Testis (tissue), 2 donors: ENCODE measurements at regions not wholly inside any gene's neighbourhood (a gene's known extent, or its start where the extent isn't known, plus 50 kb on each side); places are given as distances from the start of the nearest gene placed in this dataset.

Experiments used
- DNase-seq: peaks from one replicate; pipeline ENCODE4 v3.0.0-alpha.2; 2019
- H3K27ac ChIP-seq, 2 donors: fragments of 200-600 bp; sonication (generic); one replicate each; pipeline ENCODE4 v1.5.1; 2019
- H3K27me3 ChIP-seq: fragments of 200-600 bp; sonication (generic); one replicate; pipeline ENCODE4 v1.5.1; 2019
- H3K36me3 ChIP-seq: fragments of 200-600 bp; sonication (generic); one replicate; pipeline ENCODE4 v1.5.1; 2017; ENCODE audit warnings: low read depth; ENCODE audit errors: missing control alignments
- H3K4me1 ChIP-seq: fragments of 200-600 bp; sonication (generic); one replicate; pipeline ENCODE4 v1.5.1; 2019
- H3K4me3 ChIP-seq, 2 donors: fragments of 200-600 bp; sonication (generic); one replicate each; pipeline ENCODE4 v1.5.1; 2017 to 2019
- H3K9me3 ChIP-seq: fragments of 200-600 bp; sonication (generic); one replicate; pipeline ENCODE4 v1.5.1; 2017
- CTCF ChIP-seq, 3 experiments: fragments of 450-650 bp in 2 of 3; fragments of 200-600 bp in 1 of 3; sonication (generic) in 1 of 3; IDR thresholded peaks; one replicate each; pipeline ENCODE4 v1.5.1; 2016 to 2019; ENCODE audit warnings: antibody characterized with exemption in 3 of 3, mild to moderate bottlenecking in 2 of 3, moderate library complexity in 1 of 3
- POLR2A ChIP-seq: fragments of 450-650 bp; IDR thresholded peaks from one replicate; pipeline ENCODE4 v1.6.1; 2017; ENCODE audit warnings: antibody characterized with exemption, mild to moderate bottlenecking, moderate library complexity
- WGBS, 2 donors: methylation state at CpG; one replicate each; pipeline ENCODE4 v1.1.5; 2018; 5-methylcytosine and 5-hydroxymethylcytosine counted together
- intact Hi-C: fragments of 100-400 bp; cut with DNase I; formaldehyde crosslinking; loops from one replicate; pipeline ENCODE4 v1.15.1; 2023; ENCODE audit warnings: low total_unique reads

- Histone ChIP-seq H3K27ac (no peak overlapping the region), H3K27me3 (no peaks in the 10 kb centered on the region), H3K36me3 (no peaks in the 10 kb centered on the region), H3K9me3 (no peaks in the 10 kb centered on the region), H3K4me1 (no peaks in the 10 kb centered on the region), H3K4me3 (no peak overlapping the region)
- TF ChIP-seq CTCF (IDR thresholded peaks at IDR 0.05), result no peak
- no peak for TF ChIP-seq POLR2A
- 53 to 73% methylated on average over 7 of the region's 7 CpGs for WGBS, 2 donors
- no peak for DNase-seq
- intact Hi-C loops, result no loop called here
These were observed 57.4 kb upstream of the RANBP6 start for GRCh38 chr9:6072865-6073264.

- Histone ChIP-seq H3K27ac (no peak overlapping the region), H3K9me3 (no peaks in the 10 kb centered on the region)
These were observed 57.0 kb upstream of the RANBP6 start for GRCh38 chr9:6072453-6072852.

GRCh38 chr9:6068983-6069382 is 53.6 kb upstream of the RANBP6 start:
- intact Hi-C loops, result no loop called here
- no peaks in the 10 kb centered on the region for H3K9me3 ChIP-seq
- no peak overlapping the region for H3K27ac ChIP-seq
- H3K36me3 ChIP-seq, result no peaks in the 10 kb centered on the region
- no peaks in the 10 kb centered on the region for H3K27me3 ChIP-seq
- no peaks in the 10 kb centered on the region for H3K4me1 ChIP-seq
- H3K4me3 ChIP-seq, result no peak overlapping the region
- no peak for TF ChIP-seq POLR2A
- DNase-seq, result no peak

More at GRCh38 chr9:6072453-6072852, 57.0 kb upstream of the RANBP6 start:
- H3K27me3 ChIP-seq, result no peaks in the 10 kb centered on the region
- H3K4me3 ChIP-seq, result no peak overlapping the region
- no peaks in the 10 kb centered on the region for H3K36me3 ChIP-seq
- no peak for DNase-seq
- TF ChIP-seq CTCF (IDR thresholded peaks at IDR 0.05), result no peak
- no peak for TF ChIP-seq POLR2A
- intact Hi-C loops, result no loop called here
- no peaks in the 10 kb centered on the region for H3K4me1 ChIP-seq

GRCh38 chr9:6067426-6067825 is 52.0 kb upstream of the RANBP6 start:
- no peak for DNase-seq
- no peak overlapping the region for H3K4me3 ChIP-seq
- 86 to 93% methylated on average over 2 of the region's 2 CpGs for WGBS, 2 donors
- H3K27me3 ChIP-seq, result no peaks in the 10 kb centered on the region
- intact Hi-C loops, result no loop called here
- no peak for TF ChIP-seq POLR2A
- no peak overlapping the region for H3K27ac ChIP-seq
- H3K9me3 ChIP-seq, result no peaks in the 10 kb centered on the region
- no peaks in the 10 kb centered on the region for H3K4me1 ChIP-seq
- H3K36me3 ChIP-seq, result no peaks in the 10 kb centered on the region
